Right lobe of liver (tissue), 4 donors: ENCODE measurements at regions not wholly inside any gene's neighbourhood (a gene's known extent, or its start where the extent isn't known, plus 50 kb on each side); places are given as distances from the start of the nearest gene placed in this dataset.

Experiments
- POLR2A ChIP-seq: fragments of 450-650 bp; IDR thresholded peaks from one replicate; pipeline ENCODE4 v1.6.1; 2017; ENCODE audit warnings: antibody characterized with exemption, mild to moderate bottlenecking
- TF ChIP-seq, protein P1 (sequence below), 4 donors: fragments of 200-600 bp in 3 of 4; fragments of 450-650 bp in 1 of 4; IDR thresholded peaks; one replicate each; pipeline versions ENCODE4 v1.5.1 to v1.8.0; 2016 to 2022; ENCODE audit warnings: antibody characterized with exemption in 4 of 4, mild to moderate bottlenecking in 2 of 4
- donor health status: DM: no; HTN: no; CAD: no.
- donor health status: DM: no; HTN: no; CAD: no.
- donor health status: DM: no; HTN: yes; CAD: no.

DNA sequence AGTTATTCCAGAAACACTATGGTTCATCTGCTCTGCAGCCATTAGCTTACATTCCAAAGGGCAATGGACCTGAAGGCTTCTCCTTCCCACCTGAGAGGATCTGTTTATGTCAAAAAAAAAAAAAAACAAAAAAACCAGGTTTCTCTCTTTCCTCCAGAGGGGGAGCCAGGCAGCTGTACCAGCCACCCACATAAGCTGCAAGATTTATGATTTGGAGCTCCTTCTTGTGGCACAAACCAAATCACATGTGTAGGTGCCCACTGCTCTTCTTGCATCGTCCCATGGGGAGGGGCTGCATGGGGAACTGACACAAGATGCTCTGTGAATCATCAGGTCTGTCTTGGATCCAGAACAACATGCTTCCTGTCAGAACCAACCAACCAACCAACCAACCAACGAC lies 231.6 kb upstream of the IGFBP3 start:
- TF ChIP-seq, protein P1, sequence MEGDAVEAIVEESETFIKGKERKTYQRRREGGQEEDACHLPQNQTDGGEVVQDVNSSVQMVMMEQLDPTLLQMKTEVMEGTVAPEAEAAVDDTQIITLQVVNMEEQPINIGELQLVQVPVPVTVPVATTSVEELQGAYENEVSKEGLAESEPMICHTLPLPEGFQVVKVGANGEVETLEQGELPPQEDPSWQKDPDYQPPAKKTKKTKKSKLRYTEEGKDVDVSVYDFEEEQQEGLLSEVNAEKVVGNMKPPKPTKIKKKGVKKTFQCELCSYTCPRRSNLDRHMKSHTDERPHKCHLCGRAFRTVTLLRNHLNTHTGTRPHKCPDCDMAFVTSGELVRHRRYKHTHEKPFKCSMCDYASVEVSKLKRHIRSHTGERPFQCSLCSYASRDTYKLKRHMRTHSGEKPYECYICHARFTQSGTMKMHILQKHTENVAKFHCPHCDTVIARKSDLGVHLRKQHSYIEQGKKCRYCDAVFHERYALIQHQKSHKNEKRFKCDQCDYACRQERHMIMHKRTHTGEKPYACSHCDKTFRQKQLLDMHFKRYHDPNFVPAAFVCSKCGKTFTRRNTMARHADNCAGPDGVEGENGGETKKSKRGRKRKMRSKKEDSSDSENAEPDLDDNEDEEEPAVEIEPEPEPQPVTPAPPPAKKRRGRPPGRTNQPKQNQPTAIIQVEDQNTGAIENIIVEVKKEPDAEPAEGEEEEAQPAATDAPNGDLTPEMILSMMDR (IDR thresholded peaks at IDR 0.05), result peak in 1 of 4 donors; percentile 21
- no peak for TF ChIP-seq POLR2A
